HEK293T (cell line): ENCODE measurements at regions not wholly inside any gene's neighbourhood (a gene's known extent, or its start where the extent isn't known, plus 50 kb on each side); places are given as distances from the start of the nearest gene placed in this dataset.

Experiments
- BHLHE40 ChIP-seq: fragments of 450-650 bp; IDR thresholded peaks from 2 replicates; pipeline ENCODE4 v1.6.1; 2016; ENCODE audit warnings: mild to moderate bottlenecking, moderate library complexity, borderline replicate concordance
- ELF4 ChIP-seq: fragments of 450-650 bp; IDR thresholded peaks from 2 replicates; pipeline ENCODE4 v1.6.1; 2017; ENCODE audit warnings: antibody characterized with exemption
- FOXA1 ChIP-seq: fragments of 450-650 bp; IDR thresholded peaks from 2 replicates; pipeline ENCODE4 v1.6.1; 2016; ENCODE audit warnings: mild to moderate bottlenecking
- FOXM1 ChIP-seq: fragments of 450-650 bp; IDR thresholded peaks from 2 replicates; pipeline ENCODE4 v1.6.1; 2017; ENCODE audit warnings: mild to moderate bottlenecking, borderline replicate concordance
- SP1 ChIP-seq: fragments of 450-650 bp; IDR thresholded peaks from 2 replicates; pipeline ENCODE4 v1.6.1; 2017
- TF ChIP-seq, protein P1 (sequence below): fragments of 450-650 bp; IDR thresholded peaks from 2 replicates; pipeline ENCODE4 v1.6.1; 2016

DNA sequence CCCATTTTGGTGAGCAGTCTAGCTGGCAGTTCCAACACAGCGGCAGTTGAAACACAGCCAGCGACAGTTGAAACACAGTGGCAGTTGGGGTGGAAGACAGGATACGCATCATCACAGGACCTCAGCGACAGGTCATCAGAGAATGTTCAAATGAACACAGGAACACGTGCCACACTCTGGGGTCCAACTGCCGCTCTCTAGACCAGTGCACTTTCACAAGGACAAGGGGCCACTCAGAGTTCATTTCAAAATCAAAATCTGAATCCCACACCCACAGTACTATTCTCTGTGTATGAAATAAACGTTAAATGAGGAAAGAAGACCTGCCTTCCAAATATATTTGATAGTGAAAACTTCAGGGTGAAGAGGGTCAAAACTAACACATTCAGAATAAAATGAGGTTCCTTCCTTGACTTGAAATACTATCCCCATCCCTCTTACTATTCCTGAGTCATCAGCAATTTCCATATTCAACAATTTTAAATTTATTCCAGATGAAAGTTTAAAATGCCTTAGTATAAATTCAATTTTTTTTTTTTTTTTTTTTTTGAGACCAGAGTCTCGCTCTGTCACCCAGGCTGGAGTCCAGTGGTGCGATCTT, 53.0 kb upstream of the SIMC1 start:
- no peak for TF ChIP-seq ELF4
- no peak for TF ChIP-seq FOXM1
- TF ChIP-seq, protein P1, sequence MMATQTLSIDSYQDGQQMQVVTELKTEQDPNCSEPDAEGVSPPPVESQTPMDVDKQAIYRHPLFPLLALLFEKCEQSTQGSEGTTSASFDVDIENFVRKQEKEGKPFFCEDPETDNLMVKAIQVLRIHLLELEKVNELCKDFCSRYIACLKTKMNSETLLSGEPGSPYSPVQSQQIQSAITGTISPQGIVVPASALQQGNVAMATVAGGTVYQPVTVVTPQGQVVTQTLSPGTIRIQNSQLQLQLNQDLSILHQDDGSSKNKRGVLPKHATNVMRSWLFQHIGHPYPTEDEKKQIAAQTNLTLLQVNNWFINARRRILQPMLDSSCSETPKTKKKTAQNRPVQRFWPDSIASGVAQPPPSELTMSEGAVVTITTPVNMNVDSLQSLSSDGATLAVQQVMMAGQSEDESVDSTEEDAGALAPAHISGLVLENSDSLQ, result no peak
- no peak for TF ChIP-seq FOXA1
- TF ChIP-seq SP1, result no peak
- no peak for TF ChIP-seq BHLHE40
